SU-DHL-6 (cell line): ENCODE measurements at regions not wholly inside any gene's neighbourhood (a gene's known extent, or its start where the extent isn't known, plus 50 kb on each side); places are given as distances from the start of the nearest gene placed in this dataset.

Source experiments
- H2AFZ ChIP-seq: fragments of 200-600 bp; sonication (generic); 2 replicates; pipeline ENCODE4 v1.6.1; 2014; ENCODE audit warnings: low read depth, mild to moderate bottlenecking, moderate library complexity, mixed read lengths, antibody characterized with exemption, low read length; ENCODE audit not compliant: severe bottlenecking
- H3F3A ChIP-seq: fragments of 200-600 bp; shearing (Covaris generic); 2 replicates; pipeline ENCODE4 v1.6.0; 2016; ENCODE audit warnings: antibody characterized with exemption, mild to moderate bottlenecking; ENCODE audit not compliant: insufficient read depth
- H3K27ac ChIP-seq: fragments of 200-600 bp; sonication (generic); 2 replicates; pipeline ENCODE4 v1.5.1; 2016; ENCODE audit warnings: low read depth, mild to moderate bottlenecking, low read length, moderate library complexity, mixed read lengths
- H3K27me3 ChIP-seq: fragments of 200-600 bp; sonication (generic), shearing (Covaris generic); 2 replicates; pipeline ENCODE4 v1.6.0; 2014; ENCODE audit warnings: mild to moderate bottlenecking, low read length
- H3K36me3 ChIP-seq: fragments of 200-600 bp; sonication (generic); 2 replicates; pipeline ENCODE4 v1.6.1; 2014; ENCODE audit warnings: mild to moderate bottlenecking, low read length, mixed read lengths
- H3K4me2 ChIP-seq: fragments of 300-600, 200-600 bp; shearing (Covaris generic), sonication (generic); 2 replicates; pipeline ENCODE4 v1.6.0; 2014; ENCODE audit warnings: low read length, low read depth, mild to moderate bottlenecking; ENCODE audit not compliant: poor library complexity, severe bottlenecking
- H3K4me3 ChIP-seq: fragments of 200-600 bp; sonication (generic); 2 replicates; pipeline ENCODE4 v1.5.1; 2014; ENCODE audit warnings: antibody characterized with exemption, low read length, mild to moderate bottlenecking, mixed read lengths; ENCODE audit not compliant: insufficient read depth, poor library complexity, severe bottlenecking
- H3K79me2 ChIP-seq: fragments of 200-600 bp; sonication (generic); 2 replicates; pipeline ENCODE4 v1.6.1; 2014; ENCODE audit warnings: mild to moderate bottlenecking, low read length, moderate library complexity; ENCODE audit not compliant: insufficient read depth
- H3K9ac ChIP-seq: fragments of 200-600 bp; sonication (generic); 2 replicates; pipeline ENCODE4 v1.7.0; 2014; ENCODE audit warnings: mild to moderate bottlenecking, low read length
- H3K9me2 ChIP-seq: fragments of 200-600 bp; sonication (generic); replicated peaks from 2 replicates; pipeline ENCODE4 v1.6.1; 2014; ENCODE audit warnings: low read length; ENCODE audit not compliant: insufficient read depth
- H3K9me3 ChIP-seq: fragments of 200-600 bp; sonication (generic); 2 replicates; pipeline ENCODE4 v1.6.1; 2014; ENCODE audit warnings: low read length, mixed read lengths; ENCODE audit not compliant: insufficient read depth
- H4K20me1 ChIP-seq: fragments of 200-600 bp; sonication (generic); 2 replicates; pipeline ENCODE4 v1.6.1; 2014; ENCODE audit warnings: low read depth, mild to moderate bottlenecking, antibody characterized with exemption, low read length, moderate library complexity, mixed read lengths
- CTCF ChIP-seq: fragments of 200-600 bp; sonication (generic); IDR thresholded peaks from one replicate; pipeline ENCODE4 v1.5.1; 2017; ENCODE audit warnings: antibody characterized with exemption, mild to moderate bottlenecking, low read length, moderate library complexity; ENCODE audit not compliant: insufficient read depth, poor library complexity, severe bottlenecking
- EZH2phosphoT487 ChIP-seq: fragments of 200-600 bp; sonication (generic), shearing (Covaris generic); conservative IDR thresholded peaks from 2 replicates; pipeline ENCODE4 v1.6.1; 2018; ENCODE audit warnings: mild to moderate bottlenecking, antibody characterized with exemption, low read length, moderate library complexity, mixed read lengths

- Histone ChIP-seq H3K4me2 (no peak overlapping the region), H4K20me1 (no peaks in the 10 kb centered on the region), H3K27ac (no peak overlapping the region), H3K27me3 (no peaks in the 10 kb centered on the region), H3K79me2 (no peaks in the 10 kb centered on the region), H3K9me3 (no peaks in the 10 kb centered on the region), H3K4me3 (no peak overlapping the region), H3F3A (no peaks in the 10 kb centered on the region), H2AFZ (no peak overlapping the region), H3K36me3 (no peaks in the 10 kb centered on the region), H3K9ac (no peak overlapping the region), H3K9me2 (no peaks in the 10 kb centered on the region)
- TF ChIP-seq EZH2phosphoT487, result no peak
- TF ChIP-seq CTCF, result no peak
These were observed 1245.8 kb upstream of the SLC39A10 start for GRCh38 chr2:194411221-194411620.

GRCh38 chr2:194395818-194396217 lies 1261.2 kb upstream of the SLC39A10 start:
- Histone ChIP-seq H3K36me3 (no peaks in the 10 kb centered on the region), H3K9me3 (no peaks in the 10 kb centered on the region), H3K9ac (no peak overlapping the region), H3K27ac (no peak overlapping the region), H3K79me2 (no peaks in the 10 kb centered on the region), H3K27me3 (no peaks in the 10 kb centered on the region), H3K4me3 (no peak overlapping the region), H3K9me2 (no peaks in the 10 kb centered on the region), H2AFZ (no peak overlapping the region), H3F3A (no peaks in the 10 kb centered on the region), H3K4me2 (no peak overlapping the region), H4K20me1 (no peaks in the 10 kb centered on the region)
- no peak for TF ChIP-seq EZH2phosphoT487
- no peak for TF ChIP-seq CTCF

- no peak for TF ChIP-seq CTCF
- no peak for TF ChIP-seq EZH2phosphoT487
- no peak overlapping the region for H3K9ac ChIP-seq
These were observed 1271.7 kb upstream of the SLC39A10 start for GRCh38 chr2:194385376-194385775.

GRCh38 chr2:194383401-194383800 lies 1273.6 kb upstream of the SLC39A10 start:
- no peak for TF ChIP-seq EZH2phosphoT487
- no peak overlapping the region for H3K9ac ChIP-seq
- H3K9me3 ChIP-seq, result peaks cover 35% of the 10 kb centered on the region; the same call in 1 of the 2 replicates
- H3K27me3 ChIP-seq, result no peaks in the 10 kb centered on the region
- H3K79me2 ChIP-seq, result no peaks in the 10 kb centered on the region
- no peaks in the 10 kb centered on the region for H3K9me2 ChIP-seq
- no peaks in the 10 kb centered on the region for H3K36me3 ChIP-seq
- no peak overlapping the region for H3K27ac ChIP-seq
- H3K4me3 ChIP-seq, result no peak overlapping the region
- no peaks in the 10 kb centered on the region for H3F3A ChIP-seq
- no peak overlapping the region for H2AFZ ChIP-seq
- no peaks in the 10 kb centered on the region for H4K20me1 ChIP-seq
- no peak overlapping the region for H3K4me2 ChIP-seq

More at GRCh38 chr2:194385376-194385775, 1271.7 kb upstream of the SLC39A10 start:
- no peaks in the 10 kb centered on the region for H3K27me3 ChIP-seq
- H3K9me2 ChIP-seq, result no peaks in the 10 kb centered on the region
- no peak overlapping the region for H2AFZ ChIP-seq
- H3K4me3 ChIP-seq, result no peak overlapping the region
- H3K27ac ChIP-seq, result no peak overlapping the region
- peaks cover 34% of the 10 kb centered on the region; the same call in 1 of the 2 replicates for H3K9me3 ChIP-seq
- H3F3A ChIP-seq, result no peaks in the 10 kb centered on the region
- H3K4me2 ChIP-seq, result no peak overlapping the region
- H3K36me3 ChIP-seq, result no peaks in the 10 kb centered on the region
- no peaks in the 10 kb centered on the region for H4K20me1 ChIP-seq
- no peaks in the 10 kb centered on the region for H3K79me2 ChIP-seq
